GM12864 (cell line): ENCODE measurements at regions not wholly inside any gene's neighbourhood (a gene's known extent, or its start where the extent isn't known, plus 50 kb on each side); places are given as distances from the start of the nearest gene placed in this dataset.

ENCODE experiments used
- DNase-seq: peaks from one replicate; pipeline ENCODE4 v3.0.0-alpha.2; 2011; ENCODE audit warnings: low read depth
- H3K4me3 ChIP-seq: 2 replicates; pipeline ENCODE4 v1.5.1; 2011; ENCODE audit warnings: mild to moderate bottlenecking, low read depth, low read length, control low read depth
- TF ChIP-seq, protein P1 (sequence below): IDR thresholded peaks from 2 replicates; pipeline ENCODE4 v1.5.1; 2011; ENCODE audit warnings: low read depth, mild to moderate bottlenecking, moderate library complexity, low read length, control low read depth, inconsistent platforms; ENCODE audit errors: missing control alignments

DNA sequence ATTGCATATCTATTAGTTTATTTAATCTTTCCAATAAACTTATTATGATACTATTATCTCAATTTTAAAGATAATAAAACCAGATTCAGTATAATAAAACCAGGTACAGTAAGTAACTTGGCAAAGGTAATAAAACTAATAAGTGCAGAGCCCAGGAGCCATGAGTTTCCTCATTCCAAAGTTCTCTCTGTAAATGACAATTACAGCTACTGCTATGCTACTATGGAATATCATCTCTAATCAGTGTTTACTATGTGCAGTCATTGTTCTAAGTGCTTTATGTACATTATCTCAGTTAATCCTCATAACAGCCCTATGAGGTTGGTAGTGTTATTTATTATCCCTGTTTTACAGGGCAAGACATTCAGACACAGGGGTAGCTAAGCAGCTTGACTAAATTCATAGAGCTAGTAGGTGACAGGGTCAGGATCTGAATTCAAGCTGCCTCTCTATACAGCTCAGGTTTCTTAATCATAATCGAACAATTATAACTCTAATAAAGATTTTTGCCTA is 285.0 kb upstream of the PITX2 start:
- no peak overlapping the region for H3K4me3 ChIP-seq
- no peak for DNase-seq
- TF ChIP-seq, protein P1, sequence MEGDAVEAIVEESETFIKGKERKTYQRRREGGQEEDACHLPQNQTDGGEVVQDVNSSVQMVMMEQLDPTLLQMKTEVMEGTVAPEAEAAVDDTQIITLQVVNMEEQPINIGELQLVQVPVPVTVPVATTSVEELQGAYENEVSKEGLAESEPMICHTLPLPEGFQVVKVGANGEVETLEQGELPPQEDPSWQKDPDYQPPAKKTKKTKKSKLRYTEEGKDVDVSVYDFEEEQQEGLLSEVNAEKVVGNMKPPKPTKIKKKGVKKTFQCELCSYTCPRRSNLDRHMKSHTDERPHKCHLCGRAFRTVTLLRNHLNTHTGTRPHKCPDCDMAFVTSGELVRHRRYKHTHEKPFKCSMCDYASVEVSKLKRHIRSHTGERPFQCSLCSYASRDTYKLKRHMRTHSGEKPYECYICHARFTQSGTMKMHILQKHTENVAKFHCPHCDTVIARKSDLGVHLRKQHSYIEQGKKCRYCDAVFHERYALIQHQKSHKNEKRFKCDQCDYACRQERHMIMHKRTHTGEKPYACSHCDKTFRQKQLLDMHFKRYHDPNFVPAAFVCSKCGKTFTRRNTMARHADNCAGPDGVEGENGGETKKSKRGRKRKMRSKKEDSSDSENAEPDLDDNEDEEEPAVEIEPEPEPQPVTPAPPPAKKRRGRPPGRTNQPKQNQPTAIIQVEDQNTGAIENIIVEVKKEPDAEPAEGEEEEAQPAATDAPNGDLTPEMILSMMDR = no peak

DNA sequence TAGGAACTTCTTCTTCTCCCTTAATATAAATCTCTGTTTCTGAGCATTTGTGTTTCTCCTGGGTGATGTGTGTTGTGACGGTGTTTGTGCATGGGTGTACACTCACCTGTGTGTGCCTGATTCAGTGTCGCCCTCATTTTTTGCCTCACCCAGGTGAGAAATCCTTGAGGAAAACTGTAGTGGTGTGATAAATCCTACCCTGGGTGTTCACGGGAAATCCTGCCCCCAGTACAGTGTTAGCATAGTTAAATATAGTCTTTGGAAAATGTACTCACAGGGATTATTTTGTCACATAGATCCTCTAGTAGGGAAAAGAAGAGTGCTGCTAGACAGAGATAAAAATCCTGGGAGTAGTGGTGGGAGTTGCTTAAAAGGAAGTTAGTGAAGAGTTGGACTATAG is 291.9 kb upstream of the PITX2 start:
- DNase-seq = no peak
- no peak overlapping the region for H3K4me3 ChIP-seq
- TF ChIP-seq, protein P1 = no peak

DNA sequence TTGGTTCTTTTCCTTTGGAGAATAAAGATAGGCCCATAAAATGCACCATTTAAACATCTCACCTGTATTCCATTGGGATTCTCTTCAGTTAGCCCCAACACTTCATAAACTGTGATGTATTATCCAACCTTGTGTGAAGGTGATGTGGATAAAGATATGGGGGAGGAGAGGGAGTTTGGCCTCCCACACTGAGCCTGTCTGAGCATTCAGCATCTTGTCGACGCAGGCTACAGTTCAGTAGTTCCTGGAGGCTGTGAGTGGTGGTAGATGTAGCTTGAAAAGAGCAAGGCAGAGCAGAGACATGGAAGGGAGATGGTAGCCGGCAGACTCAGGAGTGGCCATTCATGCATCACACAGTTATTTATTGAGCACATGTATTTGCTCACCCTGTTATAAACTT is 292.4 kb upstream of the PITX2 start:
- TF ChIP-seq, protein P1 = no peak
- no peak overlapping the region for H3K4me3 ChIP-seq
- no peak for DNase-seq

DNA sequence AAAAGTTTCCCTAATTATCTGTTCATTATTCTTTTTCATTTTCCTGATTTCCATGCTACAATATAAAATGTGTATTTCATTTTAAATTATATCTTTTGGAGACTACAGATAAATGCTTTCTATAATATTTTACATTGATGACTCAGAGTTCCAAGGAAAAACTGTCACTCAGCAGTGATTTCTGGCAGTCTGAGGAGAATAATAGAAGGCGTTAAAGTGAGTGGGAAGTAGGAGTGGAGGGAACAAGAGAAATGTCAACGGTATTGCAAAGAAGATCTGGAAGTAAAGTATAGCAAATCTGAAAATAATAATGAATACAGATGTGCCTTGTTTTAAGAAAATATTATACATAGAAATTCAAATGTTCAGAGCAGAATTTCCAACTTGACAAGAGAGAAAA is 293.6 kb upstream of the PITX2 start:
- DNase-seq = no peak
- H3K4me3 ChIP-seq = no peak overlapping the region
- TF ChIP-seq, protein P1 = no peak

DNA sequence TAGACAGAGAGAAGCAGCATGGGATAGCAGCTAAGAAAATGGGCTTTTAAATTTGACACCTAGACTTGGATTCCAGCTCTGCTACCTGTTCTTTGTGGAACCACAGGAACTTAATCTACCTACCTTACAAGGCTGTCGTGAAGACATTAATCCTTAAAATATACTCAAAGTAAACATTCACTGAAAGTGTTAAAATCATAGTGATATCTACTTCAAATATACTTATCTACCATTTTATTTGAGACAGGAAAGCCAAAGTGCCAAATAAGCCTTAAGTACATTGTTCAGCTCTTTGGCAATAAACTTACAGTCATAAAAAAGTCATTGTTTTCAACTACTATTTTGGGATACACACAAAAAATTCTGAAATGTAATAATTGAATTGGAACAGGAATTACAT is 295.0 kb upstream of the PITX2 start:
- TF ChIP-seq, protein P1 = no peak
- DNase-seq = no peak
- H3K4me3 ChIP-seq = no peak overlapping the region

DNA sequence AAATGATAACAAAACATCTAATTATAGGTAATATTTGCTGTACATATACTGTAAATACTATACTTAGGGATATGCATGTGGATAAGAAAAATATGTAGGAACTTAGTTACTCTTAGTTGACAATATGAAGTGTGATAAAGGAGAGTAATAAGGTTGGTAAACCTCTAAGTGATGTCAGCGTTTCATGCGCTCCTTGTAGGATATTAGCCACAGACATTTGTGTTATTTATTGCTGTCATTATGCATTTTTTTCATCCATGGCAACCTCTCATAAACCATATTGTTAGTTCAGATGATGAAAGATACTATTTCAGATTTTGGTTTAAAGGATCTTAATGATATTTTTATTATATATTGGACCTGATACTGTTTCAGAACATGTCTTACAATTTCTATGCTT is 298.1 kb upstream of the PITX2 start:
- no peak overlapping the region for H3K4me3 ChIP-seq
- DNase-seq = no peak
- TF ChIP-seq, protein P1 = no peak

DNA sequence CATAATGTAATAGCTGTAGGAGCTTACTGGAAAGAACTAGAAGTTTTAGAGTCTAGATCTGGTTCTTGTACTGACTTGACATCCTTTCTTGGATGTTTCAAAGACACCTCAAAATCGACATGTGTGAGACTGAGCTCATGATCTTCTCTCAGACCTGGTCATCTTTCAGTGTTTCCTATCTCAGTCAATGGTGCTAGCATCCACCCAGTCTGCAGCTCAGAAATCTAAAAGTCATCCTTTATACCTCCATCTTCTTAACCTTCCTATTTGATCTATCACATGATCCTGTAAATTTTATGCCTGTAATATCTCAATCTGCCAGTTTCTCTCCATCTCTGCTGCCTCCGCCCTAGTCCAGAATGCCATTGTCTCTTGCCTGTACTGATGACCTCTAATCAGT is 301.9 kb upstream of the PITX2 start:
- DNase-seq = no peak
- no peak overlapping the region for H3K4me3 ChIP-seq
- TF ChIP-seq, protein P1 = no peak
